Vagina (tissue), 2 donors: ENCODE measurements at regions not wholly inside any gene's neighbourhood (a gene's known extent, or its start where the extent isn't known, plus 50 kb on each side); places are given as distances from the start of the nearest gene placed in this dataset.
"Not testable (repeated sequence)": the region's sequence is repeated elsewhere in the genome, so short reads cannot be mapped to it uniquely, and the experiment has no call there.

Source experiments
- DNase-seq, 2 donors: peaks; one replicate each; pipeline ENCODE4 v3.0.0-alpha.2; 2017; ENCODE audit errors: extremely low spot score in 2 of 2
- H3K27ac ChIP-seq: fragments of 200-600 bp; sonication (generic); one replicate; pipeline ENCODE4 v1.5.1; 2019
- H3K27me3 ChIP-seq: fragments of 200-600 bp; sonication (generic); one replicate; pipeline ENCODE4 v1.5.1; 2019
- H3K36me3 ChIP-seq, 2 donors: fragments of 200-600 bp; sonication (generic); one replicate each; pipeline ENCODE4 v1.5.1; 2017 to 2019
- H3K4me1 ChIP-seq: fragments of 200-600 bp; sonication (generic); one replicate; pipeline ENCODE4 v1.5.1; 2019
- H3K4me3 ChIP-seq, 2 donors: fragments of 200-600 bp; sonication (generic); 1 replicate in 1 of 2; 2 replicates in 1 of 2; pipeline ENCODE4 v1.5.1; 2016 to 2019
- H3K9me3 ChIP-seq: fragments of 200-600 bp; sonication (generic); one replicate; pipeline ENCODE4 v1.5.1; 2019
- POLR2A ChIP-seq, 2 donors: fragments of 450-650 bp; IDR thresholded peaks; one replicate each; pipeline ENCODE4 v1.6.1; 2017; ENCODE audit warnings: antibody characterized with exemption in 2 of 2, mild to moderate bottlenecking in 2 of 2, moderate library complexity in 2 of 2
- POLR2AphosphoS5 ChIP-seq, 2 donors: sonication (generic); formaldehyde crosslinking; IDR thresholded peaks; one replicate each; pipeline ENCODE4 v1.9.0; 2017; ENCODE audit warnings: antibody characterized with exemption in 2 of 2, mild to moderate bottlenecking in 2 of 2, low read depth in 1 of 2; ENCODE audit not compliant: insufficient read depth in 1 of 2
- intact Hi-C: fragments of 100-400 bp; cut with DNase I; formaldehyde crosslinking; loops from one replicate; pipeline ENCODE4 v1.15.1; 2023
- TF ChIP-seq, protein P1 (sequence below), 3 experiments: fragments of 450-650 bp in 2 of 3; fragments of 200-600 bp in 1 of 3; sonication (generic) in 1 of 3; IDR thresholded peaks; one replicate each; pipeline ENCODE4 v1.5.1; 2017 to 2019; ENCODE audit warnings: antibody characterized with exemption in 3 of 3, mild to moderate bottlenecking in 2 of 3, moderate library complexity in 2 of 3

DNA sequence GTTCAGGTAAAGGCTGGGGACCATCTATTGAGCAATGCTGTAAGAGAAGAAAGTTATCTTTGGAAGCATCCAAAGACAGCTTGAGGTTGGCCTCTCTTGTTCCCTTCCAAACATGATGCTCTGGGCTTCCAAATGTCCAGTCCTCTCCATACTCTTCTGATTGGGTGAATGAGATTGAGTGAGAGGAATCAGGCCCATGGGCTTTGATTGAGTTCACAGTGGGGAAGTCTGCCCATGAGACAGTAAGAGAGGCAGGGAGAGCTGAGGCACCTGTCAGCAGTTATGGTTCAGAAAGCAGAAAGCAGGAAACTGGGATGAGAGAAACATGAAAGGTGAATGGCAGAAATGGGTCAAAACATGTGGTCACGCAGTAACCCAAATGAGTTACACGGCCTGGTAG lies 1006.9 kb downstream of the VRK1 start:
- Histone ChIP-seq H3K4me3 (no peak overlapping the region), H3K27ac (no peak overlapping the region), H3K27me3 (no peaks in the 10 kb centered on the region), H3K9me3 (no peaks in the 10 kb centered on the region), H3K4me1 (no peaks in the 10 kb centered on the region), H3K36me3 (no peaks in the 10 kb centered on the region)
- TF ChIP-seq, protein P1, sequence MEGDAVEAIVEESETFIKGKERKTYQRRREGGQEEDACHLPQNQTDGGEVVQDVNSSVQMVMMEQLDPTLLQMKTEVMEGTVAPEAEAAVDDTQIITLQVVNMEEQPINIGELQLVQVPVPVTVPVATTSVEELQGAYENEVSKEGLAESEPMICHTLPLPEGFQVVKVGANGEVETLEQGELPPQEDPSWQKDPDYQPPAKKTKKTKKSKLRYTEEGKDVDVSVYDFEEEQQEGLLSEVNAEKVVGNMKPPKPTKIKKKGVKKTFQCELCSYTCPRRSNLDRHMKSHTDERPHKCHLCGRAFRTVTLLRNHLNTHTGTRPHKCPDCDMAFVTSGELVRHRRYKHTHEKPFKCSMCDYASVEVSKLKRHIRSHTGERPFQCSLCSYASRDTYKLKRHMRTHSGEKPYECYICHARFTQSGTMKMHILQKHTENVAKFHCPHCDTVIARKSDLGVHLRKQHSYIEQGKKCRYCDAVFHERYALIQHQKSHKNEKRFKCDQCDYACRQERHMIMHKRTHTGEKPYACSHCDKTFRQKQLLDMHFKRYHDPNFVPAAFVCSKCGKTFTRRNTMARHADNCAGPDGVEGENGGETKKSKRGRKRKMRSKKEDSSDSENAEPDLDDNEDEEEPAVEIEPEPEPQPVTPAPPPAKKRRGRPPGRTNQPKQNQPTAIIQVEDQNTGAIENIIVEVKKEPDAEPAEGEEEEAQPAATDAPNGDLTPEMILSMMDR (IDR thresholded peaks at IDR 0.05) = no peak
- TF ChIP-seq POLR2A (IDR thresholded peaks at IDR 0.05) (no peak), POLR2AphosphoS5 (IDR thresholded peaks at IDR 0.05; ENCODE audit: insufficient read depth in 1 of 2, low read depth in 1 of 2) (no peak)
- intact Hi-C loops = no loop called here
- DNase-seq = no peak

DNA sequence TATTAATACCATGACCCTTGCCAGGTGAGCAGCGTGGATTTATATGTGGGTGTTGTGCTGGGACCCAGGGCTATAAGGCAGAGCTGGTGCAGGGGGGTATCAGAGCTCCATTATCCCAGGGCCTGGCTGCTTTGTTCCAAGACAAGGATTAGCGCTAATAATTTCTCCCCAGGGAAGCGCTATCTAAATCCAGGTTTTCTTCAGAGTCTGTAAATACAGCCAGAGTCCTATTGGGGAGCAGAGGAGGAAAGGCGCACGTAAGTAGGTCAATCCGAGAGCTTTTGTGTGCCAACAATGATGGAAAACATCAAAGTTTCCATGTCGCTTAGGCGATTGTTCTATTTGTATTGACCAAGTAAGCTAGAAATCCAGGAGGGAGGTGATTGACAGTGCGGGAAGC lies 1009.7 kb downstream of the VRK1 start:
- DNase-seq = no peak
- no peak overlapping the region for H3K4me3 ChIP-seq

DNA sequence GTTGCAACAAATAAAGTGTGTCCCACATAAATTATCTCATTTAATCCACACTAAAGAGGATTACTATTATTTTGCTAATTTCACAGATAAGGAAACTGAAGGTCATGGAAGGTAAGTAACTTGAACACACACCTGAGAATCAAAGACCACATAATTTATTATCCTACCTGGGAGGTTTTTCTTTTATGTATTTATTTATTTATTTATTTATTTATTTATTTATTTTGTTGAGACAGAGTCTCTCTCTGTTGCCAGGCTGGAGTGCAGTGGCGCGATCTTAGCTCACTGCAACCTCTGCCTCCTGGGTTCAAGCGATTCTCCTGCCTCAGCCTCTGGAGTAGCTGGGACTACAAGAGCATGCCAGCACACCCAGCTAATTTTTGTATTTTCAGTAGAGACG lies 1011.4 kb downstream of the VRK1 start:
- H3K4me3 ChIP-seq, H3K36me3 ChIP-seq, H3K9me3 ChIP-seq, H3K27me3 ChIP-seq, H3K4me1 ChIP-seq, intact Hi-C loops, H3K27ac ChIP-seq, DNase-seq: not testable (repeated sequence)

More for the DNA sequence above, 1009.7 kb downstream of the VRK1 start:
- Histone ChIP-seq H3K9me3 (no peaks in the 10 kb centered on the region), H3K4me1 (no peaks in the 10 kb centered on the region), H3K36me3 (no peaks in the 10 kb centered on the region), H3K27ac (no peak overlapping the region), H3K27me3 (no peaks in the 10 kb centered on the region)
- intact Hi-C loops = no loop called here
- TF ChIP-seq POLR2A (IDR thresholded peaks at IDR 0.05) = no peak
- TF ChIP-seq POLR2AphosphoS5 (IDR thresholded peaks at IDR 0.05; ENCODE audit: insufficient read depth in 1 of 2, low read depth in 1 of 2) = no peak
- TF ChIP-seq, protein P1 (IDR thresholded peaks at IDR 0.05) = no peak

- Histone ChIP-seq H3K27me3 (no peaks in the 10 kb centered on the region), H3K4me3 (no peak overlapping the region), H3K36me3 (no peaks in the 10 kb centered on the region), H3K27ac (no peak overlapping the region), H3K4me1 (no peaks in the 10 kb centered on the region), H3K9me3 (no peaks in the 10 kb centered on the region)
- TF ChIP-seq POLR2AphosphoS5 (IDR thresholded peaks at IDR 0.05; ENCODE audit: insufficient read depth in 1 of 2, low read depth in 1 of 2) (no peak), POLR2A (IDR thresholded peaks at IDR 0.05) (no peak)
- TF ChIP-seq, protein P1 (IDR thresholded peaks at IDR 0.05) = no peak
- intact Hi-C loops = no loop called here
- DNase-seq = no peak
Observed at GRCh38 chr14:97813556-97813955, 1016.4 kb downstream of the VRK1 start.

DNA sequence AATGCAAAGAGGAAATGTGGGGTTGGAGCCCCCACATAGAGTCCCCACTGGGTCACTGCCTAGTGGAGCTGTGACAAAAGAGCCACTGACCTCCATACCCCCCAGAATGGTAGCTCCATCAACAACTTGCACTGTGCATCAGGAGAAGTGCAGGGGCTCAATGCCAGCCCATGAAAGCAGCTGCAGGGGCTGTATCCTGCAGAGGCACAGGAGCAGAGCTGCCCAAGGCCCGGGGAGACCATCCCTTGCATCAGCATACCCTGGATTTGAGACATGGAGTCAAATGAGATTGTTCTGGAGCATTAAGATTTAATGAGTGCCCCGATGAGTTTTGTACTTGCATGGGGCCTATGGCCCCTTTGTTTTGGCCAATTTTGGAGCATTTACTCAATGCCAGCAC lies 1023.6 kb downstream of the VRK1 start:
- TF ChIP-seq POLR2A (IDR thresholded peaks at IDR 0.05) (no peak), POLR2AphosphoS5 (IDR thresholded peaks at IDR 0.05; ENCODE audit: insufficient read depth in 1 of 2, low read depth in 1 of 2) (no peak)
- TF ChIP-seq, protein P1 (IDR thresholded peaks at IDR 0.05) = no peak
- H3K27ac ChIP-seq = no peak overlapping the region
- DNase-seq = no peak
- H3K9me3 ChIP-seq = no peaks in the 10 kb centered on the region
- H3K36me3 ChIP-seq = no peaks in the 10 kb centered on the region
- H3K4me1 ChIP-seq = no peaks in the 10 kb centered on the region
- no peaks in the 10 kb centered on the region for H3K27me3 ChIP-seq
- intact Hi-C loops = no loop called here
- H3K4me3 ChIP-seq = no peak overlapping the region

DNA sequence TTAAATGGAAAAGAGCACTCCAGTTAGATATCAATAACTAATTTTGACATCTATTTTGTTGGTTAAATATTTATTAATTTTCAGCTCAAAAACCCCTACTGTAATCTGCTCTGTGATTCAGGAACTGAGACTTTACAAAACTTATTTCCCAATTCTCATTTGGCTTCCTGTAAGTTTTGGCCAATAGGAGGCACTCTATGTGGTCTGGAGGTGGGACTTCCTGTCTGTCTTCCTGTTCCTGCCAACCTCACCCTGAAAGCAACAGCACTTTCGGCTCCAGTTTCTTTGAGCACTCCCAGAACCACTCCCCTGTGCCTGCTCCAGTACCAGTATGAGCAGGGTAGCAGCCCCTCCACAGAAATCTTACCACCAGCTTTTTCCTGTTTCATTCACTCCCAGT lies 1027.0 kb downstream of the VRK1 start:
- no peaks in the 10 kb centered on the region for H3K27me3 ChIP-seq
- no peaks in the 10 kb centered on the region for H3K4me1 ChIP-seq
- no peaks in the 10 kb centered on the region for H3K9me3 ChIP-seq
- intact Hi-C loops = no loop called here
- DNase-seq = no peak
- no peak overlapping the region for H3K4me3 ChIP-seq
- no peak for TF ChIP-seq POLR2AphosphoS5 (IDR thresholded peaks at IDR 0.05; ENCODE audit: insufficient read depth in 1 of 2, low read depth in 1 of 2)
- TF ChIP-seq POLR2A (IDR thresholded peaks at IDR 0.05) = no peak
- TF ChIP-seq, protein P1 (IDR thresholded peaks at IDR 0.05) = no peak
- no peak overlapping the region for H3K27ac ChIP-seq
- no peaks in the 10 kb centered on the region for H3K36me3 ChIP-seq
